Testis (tissue), 2 donors: ENCODE measurements at regions not wholly inside any gene's neighbourhood (a gene's known extent, or its start where the extent isn't known, plus 50 kb on each side); places are given as distances from the start of the nearest gene placed in this dataset.

Experiments used
- DNase-seq: peaks from one replicate; pipeline ENCODE4 v3.0.0-alpha.2; 2019
- H3K27ac ChIP-seq, 2 donors: fragments of 200-600 bp; sonication (generic); one replicate each; pipeline ENCODE4 v1.5.1; 2019
- H3K27me3 ChIP-seq: fragments of 200-600 bp; sonication (generic); one replicate; pipeline ENCODE4 v1.5.1; 2019
- H3K36me3 ChIP-seq: fragments of 200-600 bp; sonication (generic); one replicate; pipeline ENCODE4 v1.5.1; 2017; ENCODE audit warnings: low read depth; ENCODE audit errors: missing control alignments
- H3K4me1 ChIP-seq: fragments of 200-600 bp; sonication (generic); one replicate; pipeline ENCODE4 v1.5.1; 2019
- H3K4me3 ChIP-seq, 2 donors: fragments of 200-600 bp; sonication (generic); one replicate each; pipeline ENCODE4 v1.5.1; 2017 to 2019
- H3K9me3 ChIP-seq: fragments of 200-600 bp; sonication (generic); one replicate; pipeline ENCODE4 v1.5.1; 2017
- CTCF ChIP-seq, 3 experiments: fragments of 450-650 bp in 2 of 3; fragments of 200-600 bp in 1 of 3; sonication (generic) in 1 of 3; IDR thresholded peaks; one replicate each; pipeline ENCODE4 v1.5.1; 2016 to 2019; ENCODE audit warnings: antibody characterized with exemption in 3 of 3, mild to moderate bottlenecking in 2 of 3, moderate library complexity in 1 of 3
- POLR2A ChIP-seq: fragments of 450-650 bp; IDR thresholded peaks from one replicate; pipeline ENCODE4 v1.6.1; 2017; ENCODE audit warnings: antibody characterized with exemption, mild to moderate bottlenecking, moderate library complexity
- WGBS, 2 donors: methylation state at CpG; one replicate each; pipeline ENCODE4 v1.1.5; 2018; 5-methylcytosine and 5-hydroxymethylcytosine counted together
- intact Hi-C: fragments of 100-400 bp; cut with DNase I; formaldehyde crosslinking; loops from one replicate; pipeline ENCODE4 v1.15.1; 2023; ENCODE audit warnings: low total_unique reads

DNA sequence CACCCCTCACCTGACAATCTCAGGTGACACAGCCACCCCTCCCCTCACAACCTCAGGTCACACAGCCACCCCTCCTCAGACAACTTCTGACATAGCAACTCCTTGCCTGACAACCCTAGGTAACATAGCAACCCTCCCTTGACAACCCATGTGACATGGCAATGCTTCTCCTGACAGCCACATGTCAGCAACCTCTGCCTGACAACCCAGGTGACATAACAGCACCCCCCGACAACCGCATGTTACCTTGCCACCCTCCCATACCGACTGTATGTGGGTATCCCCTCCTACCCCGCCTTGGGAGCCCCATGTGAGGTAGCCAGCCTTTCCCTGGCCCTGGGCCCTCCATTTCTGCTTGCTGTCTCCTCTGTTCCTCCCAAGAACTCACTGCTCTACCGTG, 77.7 kb upstream of the B3GAT1 start:
- Histone ChIP-seq H3K9me3 (no peaks in the 10 kb centered on the region), H3K36me3 (no peaks in the 10 kb centered on the region), H3K4me3 (no peak overlapping the region), H3K27ac (no peak overlapping the region), H3K27me3 (no peaks in the 10 kb centered on the region), H3K4me1 (no peaks in the 10 kb centered on the region)
- DNase-seq, result no peak
- intact Hi-C loops, result no loop called here
- WGBS, 2 donors, result 67 to 74% methylated on average over 5 of the region's 5 CpGs
- TF ChIP-seq POLR2A (no peak), CTCF (IDR thresholded peaks at IDR 0.05) (no peak)

GRCh38 chr11:134488913-134489312, 76.9 kb upstream of the B3GAT1 start:
- no peak overlapping the region for H3K4me3 ChIP-seq
- H3K9me3 ChIP-seq, result no peaks in the 10 kb centered on the region
- no peaks in the 10 kb centered on the region for H3K4me1 ChIP-seq
- no peak for TF ChIP-seq POLR2A
- no peak for TF ChIP-seq CTCF (IDR thresholded peaks at IDR 0.05)
- DNase-seq, result no peak
- intact Hi-C loops, result no loop called here
- no peaks in the 10 kb centered on the region for H3K36me3 ChIP-seq
- no peak overlapping the region for H3K27ac ChIP-seq
- WGBS, 2 donors, result 85 to 87% methylated on average over 6 to 9 of the region's 9 CpGs
- H3K27me3 ChIP-seq, result no peaks in the 10 kb centered on the region

DNA sequence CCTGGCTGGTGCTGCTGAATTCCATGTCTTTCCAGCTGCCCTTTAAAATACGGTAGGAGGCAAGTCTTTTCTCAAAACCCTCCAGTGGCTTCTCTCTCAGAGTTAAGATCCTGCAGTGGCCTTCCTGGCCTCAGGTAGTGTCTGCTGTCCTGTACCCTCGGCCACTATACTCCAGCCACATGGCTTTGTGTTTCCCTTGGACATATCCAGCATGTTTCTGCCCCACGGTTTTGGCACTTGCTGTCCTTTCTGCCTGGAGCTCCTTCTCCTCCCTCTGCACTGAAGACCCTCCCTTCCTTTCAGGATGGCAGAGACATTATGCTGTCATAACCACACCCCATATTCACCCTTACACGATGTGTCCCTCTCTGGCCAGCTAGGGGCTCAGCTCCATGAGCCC, 76.5 kb upstream of the B3GAT1 start:
- TF ChIP-seq POLR2A (no peak), CTCF (IDR thresholded peaks at IDR 0.05) (no peak)
- H3K27me3 ChIP-seq, result no peaks in the 10 kb centered on the region
- no peaks in the 10 kb centered on the region for H3K9me3 ChIP-seq
- H3K4me3 ChIP-seq, result no peak overlapping the region
- DNase-seq, result no peak
- 69 to 80% methylated on average over 4 of the region's 4 CpGs for WGBS, 2 donors
- H3K27ac ChIP-seq, result no peak overlapping the region
- intact Hi-C loops, result no loop called here
- H3K4me1 ChIP-seq, result no peaks in the 10 kb centered on the region
- no peaks in the 10 kb centered on the region for H3K36me3 ChIP-seq

DNA sequence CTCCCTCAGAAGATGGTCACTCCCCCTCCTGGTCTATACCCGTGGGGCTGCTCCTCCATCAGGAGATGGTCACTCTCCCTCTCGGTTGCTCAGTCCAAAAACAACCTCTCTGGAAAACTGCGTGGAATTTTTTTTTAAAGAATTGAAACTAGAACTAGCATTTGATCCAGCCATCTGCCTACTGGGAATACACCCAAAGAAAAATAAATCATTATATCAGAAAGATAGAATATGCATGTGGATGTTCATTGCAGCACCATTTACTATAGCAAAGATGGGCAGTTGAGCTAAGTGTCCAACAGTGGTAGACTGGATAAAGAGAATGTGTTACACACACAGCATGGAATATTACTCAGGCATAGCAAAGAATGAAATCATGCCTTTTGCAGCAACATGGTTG, 75.7 kb upstream of the B3GAT1 start:
- no peaks in the 10 kb centered on the region for H3K27me3 ChIP-seq
- no peaks in the 10 kb centered on the region for H3K9me3 ChIP-seq
- no peak for TF ChIP-seq POLR2A
- TF ChIP-seq CTCF (IDR thresholded peaks at IDR 0.05), result no peak
- no peaks in the 10 kb centered on the region for H3K36me3 ChIP-seq
- H3K4me1 ChIP-seq, result no peaks in the 10 kb centered on the region
- intact Hi-C loops, result no loop called here
- DNase-seq, result no peak
- no peak overlapping the region for H3K27ac ChIP-seq
- H3K4me3 ChIP-seq, result no peak overlapping the region
- 86% methylated on average over 3 of the region's 3 CpGs for WGBS, 2 donors

DNA sequence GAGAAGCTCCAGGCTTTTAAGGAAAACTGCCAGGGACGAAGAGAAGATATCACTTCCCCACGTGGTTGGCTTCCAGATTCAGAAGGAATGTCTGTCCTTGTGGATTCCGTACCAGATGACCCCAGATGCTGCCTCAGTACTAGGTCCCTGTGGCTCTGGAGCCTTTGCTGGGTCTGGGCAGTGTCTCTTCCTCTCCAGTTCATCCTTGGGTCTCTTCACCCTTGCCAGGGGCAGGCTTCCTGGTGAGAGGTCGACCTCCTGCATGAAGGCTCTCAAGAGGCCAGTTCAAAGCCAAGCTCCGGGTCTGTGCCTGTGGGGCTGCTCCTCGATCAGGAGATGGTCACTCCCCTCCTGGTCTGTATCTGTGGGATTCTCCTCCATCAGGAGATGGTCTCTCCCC, 74.7 kb upstream of the B3GAT1 start:
- 68 to 89% methylated on average over 3 to 6 of the region's 6 CpGs for WGBS, 2 donors
- no peaks in the 10 kb centered on the region for H3K36me3 ChIP-seq
- intact Hi-C loops, result no loop called here
- no peaks in the 10 kb centered on the region for H3K4me1 ChIP-seq
- no peak for DNase-seq
- no peak overlapping the region for H3K4me3 ChIP-seq
- no peak overlapping the region for H3K27ac ChIP-seq
- H3K9me3 ChIP-seq, result no peaks in the 10 kb centered on the region
- TF ChIP-seq CTCF (IDR thresholded peaks at IDR 0.05) (no peak), POLR2A (no peak)
- no peaks in the 10 kb centered on the region for H3K27me3 ChIP-seq
